DMS153 treated with DMSO at 0.1 percent for 48 hours (cell line): ENCODE measurements at regions not wholly inside any gene's neighbourhood (a gene's known extent, or its start where the extent isn't known, plus 50 kb on each side); places are given as distances from the start of the nearest gene placed in this dataset.

ENCODE experiments used
- DNase-seq: peaks from one replicate; lab custom pipeline; 2025; ENCODE audit not compliant: unreplicated experiment; lab: John Stamatoyannopoulos, UW

- no peak for DNase-seq
These were observed 290.5 kb upstream of the DPYD start for GRCh38 chr1:98211271-98211845.

DNA sequence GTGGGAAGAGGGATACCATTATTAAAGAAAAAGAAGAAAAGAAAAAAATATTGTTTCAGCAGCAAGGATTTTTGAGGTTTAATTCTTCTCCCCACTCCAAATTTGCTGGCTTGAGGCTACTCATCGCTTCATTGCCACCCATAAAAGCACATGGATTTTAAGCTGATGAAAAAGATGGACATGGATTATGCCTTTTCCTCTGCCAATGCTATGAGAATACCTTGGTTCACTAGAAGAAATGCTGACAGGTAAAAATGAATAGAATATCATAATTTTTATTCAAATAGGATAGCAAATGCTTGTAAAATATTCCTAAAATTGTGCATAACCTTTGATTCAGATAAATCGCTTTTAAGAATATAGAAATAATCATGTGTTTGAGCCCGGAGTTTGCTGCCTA lies 289.7 kb upstream of the DPYD start:
- DNase-seq = no peak

- no peak for DNase-seq
These were observed 289.2 kb upstream of the DPYD start for GRCh38 chr1:98210064-98210463.

DNA sequence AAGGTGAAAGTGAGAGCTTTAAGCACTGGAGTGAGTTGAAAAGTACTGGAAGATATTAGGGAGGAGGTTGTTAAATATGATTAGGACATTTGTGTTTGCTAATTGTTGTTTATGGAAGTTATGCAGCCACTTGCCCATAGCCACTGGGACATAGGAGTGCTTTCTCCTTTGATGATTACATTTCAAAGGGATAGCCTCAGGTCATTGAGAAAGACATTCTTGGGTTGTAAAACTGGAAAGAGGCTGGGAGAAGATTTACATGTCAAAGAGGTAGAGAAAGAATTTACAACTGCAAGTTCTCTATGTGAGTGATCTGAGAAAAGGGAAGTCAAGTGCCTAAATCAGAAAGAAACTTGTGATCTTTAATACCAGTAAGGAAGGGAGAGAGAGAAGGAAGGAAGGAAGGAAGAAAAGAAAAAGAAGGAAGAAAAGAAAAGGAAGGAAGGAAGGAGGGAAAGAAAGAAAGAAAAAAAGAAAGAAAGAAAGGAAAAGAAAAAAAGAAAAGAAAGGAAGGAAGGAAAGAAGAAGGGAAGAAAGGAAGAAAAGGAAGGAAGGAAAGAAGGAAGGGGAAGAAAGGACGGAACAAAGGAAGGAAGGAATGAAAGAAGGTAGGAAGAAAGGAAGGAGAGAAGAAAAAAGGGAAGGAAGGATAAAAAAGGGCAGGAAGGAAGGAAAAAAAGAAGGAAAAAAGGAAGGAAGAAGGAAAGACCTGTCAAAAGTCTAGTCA lies 284.6 kb upstream of the DPYD start:
- no peak for DNase-seq

- DNase-seq = no peak
These were observed 282.6 kb upstream of the DPYD start for GRCh38 chr1:98203466-98203865.

- no peak for DNase-seq
These were observed 280.8 kb upstream of the DPYD start for GRCh38 chr1:98201666-98202081.

DNA sequence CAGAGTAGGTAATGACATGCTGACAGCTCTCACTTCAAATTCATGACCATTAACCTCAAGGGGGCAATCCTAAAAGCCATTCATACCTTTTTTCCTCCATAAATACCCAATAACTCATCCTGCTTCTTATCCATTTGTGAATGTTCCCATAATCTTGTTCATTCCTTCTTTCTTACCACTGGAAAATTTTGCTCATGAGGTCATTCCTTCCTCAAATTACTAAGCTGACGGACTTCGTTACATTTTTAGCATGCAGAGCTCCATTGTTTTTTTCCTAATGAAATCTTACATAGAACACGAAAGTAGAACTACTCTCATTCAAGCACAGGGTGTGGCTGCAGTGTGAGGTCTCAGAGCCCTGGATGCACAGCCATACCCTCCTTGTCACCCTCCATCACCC lies 276.5 kb upstream of the DPYD start:
- DNase-seq = no peak

GRCh38 chr1:98196012-98196411 lies 275.2 kb upstream of the DPYD start:
- DNase-seq = no peak

DNA sequence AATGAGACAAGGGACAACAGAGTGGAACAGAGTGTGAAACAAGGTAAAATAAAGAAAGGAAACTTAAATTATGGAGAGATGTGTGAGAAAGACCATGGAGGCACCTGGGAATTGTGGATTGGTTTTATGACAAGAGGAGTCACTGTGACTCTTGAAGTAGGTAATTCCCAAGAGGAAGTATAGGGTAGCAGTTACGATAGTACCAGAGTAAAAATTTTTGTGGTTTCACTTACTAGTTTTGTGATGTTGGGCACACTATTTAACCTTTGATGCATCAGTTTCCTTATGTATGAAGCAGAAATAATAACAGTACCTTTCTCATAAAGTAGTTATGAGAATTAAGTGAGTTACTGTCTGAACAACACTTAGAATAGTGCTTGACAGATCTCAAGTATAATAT lies 267.9 kb upstream of the DPYD start:
- no peak for DNase-seq

- no peak for DNase-seq
These were observed 264.0 kb upstream of the DPYD start for GRCh38 chr1:98184856-98185255.

- no peak for DNase-seq
These were observed 260.4 kb upstream of the DPYD start for GRCh38 chr1:98181036-98181764.

DNA sequence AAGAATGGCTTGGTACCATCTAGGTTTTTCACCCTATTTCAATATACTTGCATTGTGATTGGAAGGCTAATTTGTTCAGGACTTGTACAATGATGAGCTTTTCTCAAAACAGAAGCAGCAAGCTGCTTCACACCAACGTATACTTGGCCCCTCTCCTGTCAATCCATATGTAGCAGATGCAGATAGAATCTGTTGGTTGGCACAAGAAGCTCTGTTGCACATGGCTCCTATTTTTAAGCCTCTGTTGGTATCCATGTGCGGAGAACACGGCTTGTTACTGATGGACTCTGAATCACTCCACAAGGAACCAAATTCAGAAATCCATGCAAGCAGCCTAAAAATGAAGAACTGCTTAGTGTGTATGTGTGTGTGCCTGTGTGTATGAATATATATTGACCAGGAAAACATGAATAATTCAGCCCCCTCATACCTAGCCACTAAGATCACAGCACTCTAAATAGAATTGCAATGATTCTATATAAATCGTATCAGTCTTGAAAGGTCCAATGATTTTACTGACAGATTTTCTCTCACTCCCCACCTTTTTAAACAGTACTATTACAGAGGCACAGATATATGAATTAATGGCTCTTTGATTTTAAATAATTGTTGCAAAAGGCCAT lies 258.4 kb upstream of the DPYD start:
- DNase-seq = no peak

- DNase-seq = no peak
These were observed 256.9 kb upstream of the DPYD start for GRCh38 chr1:98177751-98178150.

DNA sequence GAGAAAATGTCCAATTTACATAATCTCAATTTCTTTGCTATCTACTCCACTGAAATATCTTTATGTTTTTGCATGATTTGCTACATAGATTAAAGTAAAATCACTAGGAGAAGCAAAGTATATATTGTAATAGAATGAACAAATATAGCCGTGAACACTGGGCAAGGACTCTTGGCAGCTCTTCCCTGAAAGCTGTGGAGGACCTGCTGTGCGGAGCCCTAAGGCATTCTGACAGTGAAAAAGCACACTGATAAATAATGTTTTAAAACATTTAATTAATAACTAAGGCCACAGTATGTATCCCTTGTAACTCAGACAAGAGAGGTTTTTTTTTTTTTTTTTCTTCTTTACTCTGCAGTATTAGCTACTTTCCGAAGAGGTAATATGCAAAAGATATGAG lies 256.1 kb upstream of the DPYD start:
- no peak for DNase-seq

GRCh38 chr1:98176414-98176813 lies 255.6 kb upstream of the DPYD start:
- DNase-seq = no peak

- no peak for DNase-seq
These were observed 251.7 kb upstream of the DPYD start for GRCh38 chr1:98172578-98172977.

DNA sequence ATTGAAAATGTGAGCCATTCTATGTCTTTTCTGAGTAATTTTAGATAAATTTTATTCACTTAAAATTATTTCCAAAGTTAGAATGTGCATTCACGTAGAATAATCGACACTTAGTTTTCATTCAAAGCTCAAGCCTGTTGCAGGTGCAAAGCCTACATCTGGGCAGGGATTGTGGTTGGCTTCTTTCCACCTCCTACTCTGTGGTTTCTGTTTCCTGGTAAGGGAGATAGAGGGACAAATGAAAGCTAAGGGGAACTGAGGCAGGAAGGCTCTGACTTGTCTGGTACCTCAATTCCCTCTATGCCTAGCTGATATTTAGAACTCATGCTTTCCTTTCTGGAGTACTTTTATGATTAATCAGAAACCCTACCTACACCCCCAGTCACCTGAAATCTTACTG lies 251.2 kb upstream of the DPYD start:
- DNase-seq = no peak

- DNase-seq = no peak
These were observed 243.7 kb upstream of the DPYD start for GRCh38 chr1:98164509-98164908.

- no peak for DNase-seq
These were observed 236.9 kb upstream of the DPYD start for GRCh38 chr1:98157524-98158313.

DNA sequence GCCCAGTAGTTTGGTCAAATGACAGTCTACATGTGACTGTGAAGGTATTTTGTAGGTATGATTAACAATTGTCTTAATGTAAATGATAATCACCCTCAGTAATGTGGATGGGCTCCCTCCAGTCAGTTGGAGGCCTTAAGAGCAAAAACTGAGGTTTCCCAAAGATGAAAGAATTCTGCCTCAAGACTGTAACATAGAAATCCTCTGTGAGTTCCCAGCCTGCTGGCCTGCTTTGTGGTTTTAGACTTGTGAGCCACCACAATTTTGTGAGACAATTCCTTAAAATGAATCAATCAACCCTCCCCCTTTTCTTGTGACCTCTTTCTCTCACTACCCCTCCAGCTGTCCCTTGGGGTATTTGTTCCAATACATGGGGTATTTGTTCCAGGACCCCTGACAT lies 226.4 kb upstream of the DPYD start:
- no peak for DNase-seq

DNA sequence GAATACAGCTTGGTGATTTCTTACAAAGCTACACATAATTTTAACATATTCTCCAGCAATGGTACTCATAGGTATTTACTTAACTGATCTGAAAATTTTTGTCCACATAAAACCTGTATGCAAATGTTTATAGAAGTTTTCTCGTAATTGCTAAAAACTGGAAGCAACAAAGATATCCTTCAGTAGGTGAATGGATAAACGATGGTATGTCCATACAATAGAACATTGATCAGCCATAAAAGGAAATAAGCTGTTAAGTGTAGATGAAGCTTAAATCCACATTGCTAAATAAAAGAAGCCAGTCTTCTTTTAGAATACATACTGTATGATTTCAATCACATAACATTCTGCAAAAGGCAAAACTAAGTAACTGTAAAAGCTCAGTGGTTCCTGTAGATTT lies 224.8 kb upstream of the DPYD start:
- DNase-seq = no peak
